HEK293T (cell line): ENCODE measurements at regions not wholly inside any gene's neighbourhood (a gene's known extent, or its start where the extent isn't known, plus 50 kb on each side); places are given as distances from the start of the nearest gene placed in this dataset.

Experiments used
- ARNT ChIP-seq: fragments of 450-650 bp; IDR thresholded peaks from 2 replicates; pipeline ENCODE4 v1.6.1; 2017; ENCODE audit warnings: mild to moderate bottlenecking
- BHLHE40 ChIP-seq: fragments of 450-650 bp; IDR thresholded peaks from 2 replicates; pipeline ENCODE4 v1.6.1; 2016; ENCODE audit warnings: mild to moderate bottlenecking, moderate library complexity, borderline replicate concordance
- FOXK2 ChIP-seq: fragments of 450-650 bp; IDR thresholded peaks from 2 replicates; pipeline ENCODE4 v1.6.1; 2016; ENCODE audit warnings: mild to moderate bottlenecking
- FOXM1 ChIP-seq: fragments of 450-650 bp; IDR thresholded peaks from 2 replicates; pipeline ENCODE4 v1.6.1; 2017; ENCODE audit warnings: mild to moderate bottlenecking, borderline replicate concordance
- HDGF ChIP-seq: fragments of 450-650 bp; IDR thresholded peaks from 2 replicates; pipeline ENCODE4 v1.6.1; 2017; ENCODE audit warnings: antibody characterized with exemption, borderline replicate concordance
- LEF1 ChIP-seq: fragments of 450-650 bp; IDR thresholded peaks from 2 replicates; pipeline ENCODE4 v1.6.1; 2017; ENCODE audit warnings: mild to moderate bottlenecking, borderline replicate concordance
- NFRKB ChIP-seq: fragments of 450-650 bp; IDR thresholded peaks from 2 replicates; pipeline ENCODE4 v1.6.1; 2016; ENCODE audit warnings: mild to moderate bottlenecking, moderate library complexity
- PKNOX1 ChIP-seq: fragments of 450-650 bp; IDR thresholded peaks from 2 replicates; pipeline ENCODE4 v1.6.1; 2016
- SUZ12 ChIP-seq: fragments of 450-650 bp; IDR thresholded peaks from 2 replicates; pipeline ENCODE4 v1.6.1; 2016; ENCODE audit warnings: mild to moderate bottlenecking
- TARDBP ChIP-seq: fragments of 450-650 bp; IDR thresholded peaks from 2 replicates; pipeline ENCODE4 v1.6.1; 2016
- ZNF384 ChIP-seq: fragments of 450-650 bp; IDR thresholded peaks from 2 replicates; pipeline ENCODE4 v1.6.1; 2016

- TF ChIP-seq LEF1 (no peak), FOXM1 (no peak), ZNF384 (no peak), PKNOX1 (no peak), SUZ12 (no peak), FOXK2 (no peak), BHLHE40 (no peak), NFRKB (no peak), HDGF (no peak), ARNT (no peak), TARDBP (no peak)
Measured at GRCh38 chr4:11869191-11869870, 440.6 kb upstream of the HS3ST1 start.
